NCI-H1092 (cell line): ENCODE measurements at regions not wholly inside any gene's neighbourhood (a gene's known extent, or its start where the extent isn't known, plus 50 kb on each side); places are given as distances from the start of the nearest gene placed in this dataset.
"Not testable (repeated sequence)": the region's sequence is repeated elsewhere in the genome, so short reads cannot be mapped to it uniquely, and the experiment has no call there.

Source experiments
- DNase-seq: peaks from one replicate; lab custom pipeline; 2025; lab: John Stamatoyannopoulos, UW

DNA sequence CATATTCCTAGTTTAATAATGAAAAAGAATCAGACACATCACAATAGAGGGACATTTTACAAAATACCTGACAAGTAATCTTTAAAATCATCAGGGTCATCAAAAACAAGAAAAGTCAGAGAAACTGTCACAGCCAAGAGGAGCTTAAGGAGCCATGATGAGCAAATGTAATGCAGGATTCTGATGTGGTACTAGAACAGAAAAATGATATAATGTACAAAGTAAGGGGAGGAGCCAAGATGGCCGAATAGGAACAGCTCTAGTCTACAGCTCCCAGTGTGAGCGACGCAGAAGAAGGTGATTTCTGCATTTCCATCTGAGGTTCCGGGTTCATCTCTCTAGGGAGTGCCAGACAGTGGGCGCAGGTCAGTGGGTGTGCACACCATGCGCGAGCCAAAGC, 198.0 kb upstream of the FAT3 start:
- no peak for DNase-seq

DNA sequence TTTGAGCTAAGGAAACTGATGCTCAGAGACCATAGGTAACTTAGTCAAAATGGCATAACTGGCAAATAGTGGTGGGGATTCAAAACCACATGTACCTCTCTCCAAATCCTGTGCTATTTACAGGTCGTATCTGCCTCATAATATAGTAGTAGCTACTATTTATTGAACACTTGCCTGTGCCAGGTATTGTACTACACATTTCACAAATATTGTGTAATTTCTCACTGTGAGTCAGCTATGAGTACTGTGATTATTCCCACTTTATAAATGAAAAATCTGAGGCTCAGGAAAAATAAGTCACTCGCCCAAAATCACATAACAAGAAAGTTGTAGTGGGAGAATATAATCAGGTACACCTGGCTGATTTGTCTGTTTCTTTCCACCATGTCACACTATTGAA, 199.8 kb upstream of the FAT3 start:
- no peak for DNase-seq

GRCh38 chr11:92022499-92022898, 202.1 kb upstream of the FAT3 start:
- DNase-seq, result no peak

- DNase-seq, result no peak
Measured at GRCh38 chr11:92018332-92018731, 206.3 kb upstream of the FAT3 start.

- no peak for DNase-seq
Measured at GRCh38 chr11:92008249-92008648, 216.4 kb upstream of the FAT3 start.

DNA sequence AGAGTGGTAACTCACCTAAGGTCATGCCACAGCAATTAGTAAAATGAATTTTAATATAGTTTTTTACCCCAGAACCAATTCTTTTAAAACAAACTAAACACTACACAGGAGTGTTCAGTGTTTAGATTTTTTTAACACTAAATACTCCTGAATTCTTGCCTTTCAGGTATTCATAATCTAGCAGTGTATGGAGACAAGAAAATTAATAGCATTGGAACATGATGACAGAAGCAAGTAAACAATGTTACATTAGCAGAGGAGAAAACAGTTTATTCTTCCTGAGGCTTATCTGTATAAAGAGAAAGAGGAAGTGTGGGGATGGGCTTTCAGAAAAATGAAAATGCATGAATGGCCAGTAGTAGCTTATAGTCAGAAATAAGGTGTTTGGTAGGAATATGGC, 222.1 kb upstream of the FAT3 start:
- DNase-seq, result no peak

GRCh38 chr11:91998481-91998880, 226.1 kb upstream of the FAT3 start:
- DNase-seq, result peak; percentile 38

GRCh38 chr11:91997226-91997625, 227.4 kb upstream of the FAT3 start:
- DNase-seq, result no peak

DNA sequence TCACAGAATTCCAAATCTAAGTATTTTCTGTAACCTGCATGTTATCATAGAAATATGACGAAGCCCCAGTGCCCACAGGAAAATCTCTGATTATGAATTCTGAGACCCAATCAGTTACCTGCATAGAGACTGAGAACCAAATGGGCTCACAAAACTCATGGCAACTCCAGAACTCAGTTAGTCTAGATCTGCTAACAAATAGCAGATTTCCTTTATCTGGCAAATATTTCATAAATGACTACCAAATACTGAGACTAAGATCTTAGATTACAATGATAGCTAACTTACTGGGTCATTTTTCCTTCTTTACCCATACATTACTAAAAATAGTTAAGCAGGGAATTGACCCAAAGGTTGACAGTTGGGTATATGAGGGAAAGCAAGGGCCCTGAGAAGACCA, 228.1 kb upstream of the FAT3 start:
- no peak for DNase-seq

- not testable (repeated sequence) for DNase-seq
Measured at GRCh38 chr11:91988443-91988842, 236.2 kb upstream of the FAT3 start.

GRCh38 chr11:91986218-91986617, 238.4 kb upstream of the FAT3 start:
- DNase-seq, result no peak

DNA sequence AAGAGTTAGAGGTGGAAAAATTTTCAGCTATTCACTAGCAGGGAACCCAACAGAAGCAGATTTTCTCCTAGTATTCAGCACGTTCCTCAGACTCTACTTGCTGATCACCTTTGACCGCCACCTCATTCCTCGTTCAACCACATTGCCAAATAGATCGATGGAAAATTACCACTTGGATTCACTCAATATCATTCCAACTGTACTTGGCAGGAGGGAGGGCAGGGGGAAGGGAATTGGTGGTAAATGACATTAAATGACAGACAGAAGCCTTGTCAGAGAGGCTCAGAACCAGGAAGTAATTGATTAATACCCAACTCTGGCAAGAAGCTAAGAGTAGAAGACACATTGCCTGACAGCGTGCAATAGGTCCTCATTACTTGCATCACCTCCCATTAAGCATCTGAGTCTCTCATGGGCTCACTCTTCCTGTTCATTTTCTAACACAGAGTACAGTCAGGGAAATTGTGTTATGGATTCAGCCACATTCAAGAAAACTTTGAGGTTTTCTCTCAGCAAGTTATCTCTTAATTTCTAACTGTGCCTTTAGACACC, 240.5 kb upstream of the FAT3 start:
- DNase-seq, result no peak

DNA sequence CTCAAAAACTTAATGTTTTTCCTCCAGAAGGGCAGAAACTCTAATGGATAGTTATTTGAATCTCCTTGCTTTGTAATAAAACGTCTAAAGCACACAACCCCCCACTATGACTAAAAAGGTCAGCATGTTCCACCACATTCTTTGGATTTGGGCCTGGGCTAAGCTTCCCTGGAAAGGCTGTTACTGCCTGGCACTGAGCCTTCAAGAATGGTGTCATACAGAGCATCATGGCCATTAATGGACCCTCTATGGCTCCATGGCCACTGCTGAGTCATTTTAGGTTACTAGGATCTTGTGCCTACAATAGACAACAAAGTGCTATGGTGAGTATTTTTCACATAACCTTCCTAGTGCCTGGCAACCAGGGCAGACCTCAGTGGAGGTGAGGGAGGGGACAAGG, 242.6 kb upstream of the FAT3 start:
- no peak for DNase-seq

- DNase-seq, result no peak
Measured at GRCh38 chr11:91979775-91980174, 244.8 kb upstream of the FAT3 start.

DNA sequence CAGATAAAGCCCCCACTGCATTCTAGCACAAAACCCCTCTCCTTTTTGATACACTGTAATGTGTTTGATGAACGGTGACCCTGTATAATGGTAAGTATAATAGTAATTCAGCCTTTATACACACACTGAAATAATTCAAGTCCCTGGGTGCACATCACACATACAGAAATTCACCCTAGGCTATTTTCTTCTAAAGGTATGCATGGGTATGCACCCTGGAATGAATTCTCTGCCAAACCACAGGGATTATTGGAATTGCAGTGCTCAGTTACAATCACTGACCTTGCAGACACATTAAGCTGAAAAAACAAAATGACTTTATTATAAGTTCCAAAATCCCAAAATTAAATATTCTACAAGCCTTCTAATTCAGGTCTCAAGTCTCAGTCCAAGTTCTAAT, 245.9 kb upstream of the FAT3 start:
- DNase-seq, result no peak

GRCh38 chr11:91972665-91973266, 251.9 kb upstream of the FAT3 start:
- DNase-seq, result no peak

DNA sequence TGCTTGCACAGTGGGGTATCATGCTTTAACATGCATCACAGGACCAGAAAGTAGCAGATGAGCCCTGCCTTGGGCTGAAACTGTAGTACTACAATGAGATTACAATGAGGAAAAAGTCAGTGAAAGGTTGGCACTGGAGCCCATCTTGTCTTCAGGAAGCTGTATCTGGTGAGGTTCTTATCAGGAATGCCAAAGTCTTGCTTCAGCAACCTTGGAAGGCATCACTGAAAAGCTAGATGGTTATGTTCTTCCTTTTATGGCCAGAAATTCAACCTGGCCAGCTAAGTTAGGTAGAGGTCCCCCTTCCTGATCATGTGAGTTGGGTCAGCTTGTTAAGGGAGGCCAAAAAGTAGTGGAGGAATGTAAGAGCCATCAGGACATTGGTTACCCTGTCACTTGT, 254.0 kb upstream of the FAT3 start:
- DNase-seq, result no peak

DNA sequence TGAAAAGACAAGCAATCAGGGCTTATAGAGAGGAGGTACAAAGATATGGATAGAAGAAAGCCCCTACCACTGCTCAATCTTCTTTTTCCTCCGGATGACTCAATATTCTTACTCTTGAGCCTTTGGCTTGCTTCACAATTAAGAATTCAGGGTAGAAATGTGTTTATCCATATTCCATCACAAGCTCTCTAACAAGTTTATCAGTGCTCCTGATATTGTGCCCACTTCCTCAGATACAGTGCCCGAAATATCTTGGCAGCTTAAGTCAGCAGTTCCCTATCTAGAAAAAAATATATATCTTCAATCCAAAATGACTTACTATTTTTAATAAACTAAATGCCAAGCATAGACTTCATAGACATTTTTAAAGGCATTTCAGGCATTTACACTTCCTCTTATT, 255.1 kb upstream of the FAT3 start:
- no peak for DNase-seq

GRCh38 chr11:91967691-91968045, 256.9 kb upstream of the FAT3 start:
- no peak for DNase-seq

DNA sequence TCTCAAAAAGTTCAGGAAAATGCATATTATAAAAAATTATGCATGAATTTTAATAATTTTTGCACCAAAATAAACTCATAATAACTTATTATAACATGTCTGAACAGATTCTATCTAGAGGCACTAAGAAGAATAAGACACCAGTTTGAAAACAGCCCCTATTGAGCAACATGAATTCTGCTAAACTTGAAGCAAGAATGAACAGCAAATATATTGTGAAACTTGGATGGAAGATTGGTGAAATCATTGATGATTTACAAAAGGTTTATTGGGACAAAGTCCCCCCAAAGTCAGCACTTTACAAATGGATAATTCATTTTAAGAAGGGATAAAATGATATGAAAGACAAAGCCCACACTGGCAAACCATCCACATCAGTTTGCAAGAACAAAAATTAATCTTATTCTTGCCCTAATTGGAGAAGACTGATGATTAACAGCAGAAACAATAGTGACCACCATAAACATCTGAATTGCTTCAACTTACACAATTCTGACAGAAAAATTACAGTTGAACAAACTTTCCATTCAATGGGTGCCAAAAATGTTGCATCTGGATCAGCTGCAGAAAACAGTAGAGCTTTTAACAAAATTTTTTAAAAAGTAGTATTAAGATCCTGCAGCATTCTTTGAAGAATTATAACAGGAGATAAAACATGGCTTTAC, 257.5 kb upstream of the FAT3 start:
- no peak for DNase-seq

GRCh38 chr11:91966368-91966767, 258.2 kb upstream of the FAT3 start:
- no peak for DNase-seq

DNA sequence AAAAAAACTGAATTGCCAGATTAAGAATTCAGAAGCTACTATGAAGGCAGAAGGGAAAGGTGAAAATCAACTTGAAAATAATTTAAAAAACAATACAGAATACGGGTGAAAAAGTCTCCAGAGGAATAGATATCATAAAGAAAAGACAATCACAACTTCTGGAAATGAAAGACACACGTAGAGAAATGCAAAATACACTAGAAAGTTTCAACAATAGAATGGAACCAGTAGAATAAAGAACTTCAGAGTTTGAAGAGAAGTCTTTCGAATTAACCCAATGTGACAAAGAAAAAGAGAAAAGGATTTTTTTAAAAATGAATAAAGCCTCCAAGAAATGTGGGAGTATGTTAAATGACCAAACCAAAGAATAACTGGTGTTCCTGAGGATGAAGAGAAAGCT, 263.8 kb upstream of the FAT3 start:
- no peak for DNase-seq

GRCh38 chr11:91959411-91959810, 265.2 kb upstream of the FAT3 start:
- DNase-seq, result no peak

DNA sequence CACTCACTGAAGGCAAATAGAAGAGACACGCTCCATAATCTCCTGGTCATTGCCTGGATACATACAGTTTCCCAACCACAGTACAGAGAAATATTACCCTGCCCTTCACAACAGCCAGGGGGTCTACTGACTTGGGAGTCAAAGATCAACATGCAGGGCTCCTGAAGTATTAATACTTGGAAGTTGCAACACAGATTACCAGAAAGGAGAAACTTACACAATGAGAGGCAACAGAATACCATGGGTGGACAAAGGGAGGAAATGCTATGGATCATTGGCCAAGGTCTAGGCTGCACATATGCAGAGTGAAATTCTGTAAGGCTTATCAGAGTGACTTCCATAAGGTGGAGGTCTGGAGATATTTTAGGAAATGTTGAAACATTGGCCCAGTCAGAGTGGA, 267.9 kb upstream of the FAT3 start:
- DNase-seq, result no peak
